Urinary bladder (tissue), 3 donors: ENCODE measurements at regions not wholly inside any gene's neighbourhood (a gene's known extent, or its start where the extent isn't known, plus 50 kb on each side); places are given as distances from the start of the nearest gene placed in this dataset.
"Not testable (repeated sequence)": the region's sequence is repeated elsewhere in the genome, so short reads cannot be mapped to it uniquely, and the experiment has no call there.

Source experiments
- DNase-seq: peaks from one replicate; pipeline ENCODE4 v3.0.0-alpha.2; 2015; ENCODE audit errors: extremely low spot score
- H3K27ac ChIP-seq: one replicate; pipeline ENCODE4 v1.5.1; 2013; ENCODE audit warnings: low read depth, mild to moderate bottlenecking, moderate library complexity
- H3K36me3 ChIP-seq: one replicate; pipeline ENCODE4 v1.6.1; 2013; ENCODE audit warnings: mild to moderate bottlenecking, moderate library complexity; ENCODE audit not compliant: insufficient read depth
- H3K4me1 ChIP-seq: one replicate; pipeline ENCODE4 v1.6.1; 2013; ENCODE audit warnings: mild to moderate bottlenecking, moderate library complexity; ENCODE audit not compliant: insufficient read depth
- H3K4me3 ChIP-seq: one replicate; pipeline ENCODE4 v1.5.1; 2013; ENCODE audit warnings: low read depth, low read length
- WGBS: extraction: QIAGEN DNeasy Blood & Tissue Kit; methylation state at CpG from one replicate; pipeline ENCODE4 v1.1.7; 2013; 5-methylcytosine and 5-hydroxymethylcytosine counted together
- donor health status: healthy with polysubstance abuse.
- donor health status: healthy.

- Histone ChIP-seq H3K4me1 (no peaks in the 10 kb centered on the region), H3K4me3 (no peak overlapping the region), H3K36me3 (no peaks in the 10 kb centered on the region), H3K27ac (no peak overlapping the region)
- WGBS = 91% methylated on average over 3 of the region's 3 CpGs
- no peak for DNase-seq
Observed at GRCh38 chr5:82487131-82487530, 209.0 kb upstream of the RPS23 start.

GRCh38 chr5:82480331-82480730 is 202.2 kb upstream of the RPS23 start:
- no peak overlapping the region for H3K27ac ChIP-seq
- no peaks in the 10 kb centered on the region for H3K4me1 ChIP-seq
- DNase-seq = no peak
- no peaks in the 10 kb centered on the region for H3K36me3 ChIP-seq
- 87% methylated on average over 4 of the region's 4 CpGs for WGBS
- no peak overlapping the region for H3K4me3 ChIP-seq

- Histone ChIP-seq H3K27ac (no peak overlapping the region), H3K4me3 (no peak overlapping the region), H3K36me3 (no peaks in the 10 kb centered on the region), H3K4me1 (no peaks in the 10 kb centered on the region)
- DNase-seq = no peak
- 71% methylated on average over 1 of the region's 1 CpG for WGBS
Observed at GRCh38 chr5:82476155-82476554, 198.0 kb upstream of the RPS23 start.

GRCh38 chr5:82473262-82473661 is 195.1 kb upstream of the RPS23 start:
- H3K36me3 ChIP-seq = no peaks in the 10 kb centered on the region
- no peak overlapping the region for H3K4me3 ChIP-seq
- no peaks in the 10 kb centered on the region for H3K4me1 ChIP-seq
- no peak overlapping the region for H3K27ac ChIP-seq
- DNase-seq = no peak

GRCh38 chr5:82470185-82470994 is 192.2 kb upstream of the RPS23 start:
- WGBS = 81% methylated on average over 6 of the region's 6 CpGs
- H3K27ac ChIP-seq = no peak overlapping the region
- H3K4me3 ChIP-seq = no peak overlapping the region
- H3K4me1 ChIP-seq = no peaks in the 10 kb centered on the region
- no peaks in the 10 kb centered on the region for H3K36me3 ChIP-seq
- DNase-seq = no peak

GRCh38 chr5:82466986-82467561 is 188.9 kb upstream of the RPS23 start:
- H3K4me3 ChIP-seq = no peak overlapping the region
- peak; percentile 32 for DNase-seq
- H3K36me3 ChIP-seq = no peaks in the 10 kb centered on the region
- H3K4me1 ChIP-seq = no peaks in the 10 kb centered on the region
- H3K27ac ChIP-seq = no peak overlapping the region
- 64% methylated on average over 6 of the region's 6 CpGs for WGBS

GRCh38 chr5:82465235-82465634 is 187.1 kb upstream of the RPS23 start:
- Histone ChIP-seq H3K4me1 (no peaks in the 10 kb centered on the region), H3K4me3 (no peak overlapping the region), H3K27ac (no peak overlapping the region), H3K36me3 (no peaks in the 10 kb centered on the region)
- WGBS = 95% methylated on average over 3 of the region's 3 CpGs
- DNase-seq = no peak

GRCh38 chr5:82459626-82460025 is 181.5 kb upstream of the RPS23 start:
- no peak for DNase-seq
- Histone ChIP-seq H3K36me3 (no peaks in the 10 kb centered on the region), H3K4me1 (no peaks in the 10 kb centered on the region), H3K4me3 (no peak overlapping the region), H3K27ac (no peak overlapping the region)
- 98% methylated on average over 6 of the region's 6 CpGs for WGBS

- WGBS = 92% methylated on average over 4 of the region's 4 CpGs
- H3K4me3 ChIP-seq, H3K27ac ChIP-seq, H3K36me3 ChIP-seq, H3K4me1 ChIP-seq, DNase-seq: not testable (repeated sequence)
Observed at GRCh38 chr5:82455317-82455716, 177.2 kb upstream of the RPS23 start.

GRCh38 chr5:82448374-82448773 is 170.2 kb upstream of the RPS23 start:
- WGBS = 48% methylated on average over 2 of the region's 2 CpGs
- H3K27ac ChIP-seq = no peak overlapping the region

GRCh38 chr5:82447913-82448312 is 169.8 kb upstream of the RPS23 start:
- Histone ChIP-seq H3K4me3 (no peak overlapping the region), H3K4me1 (no peaks in the 10 kb centered on the region), H3K36me3 (no peaks in the 10 kb centered on the region), H3K27ac (no peak overlapping the region)
- WGBS = 89% methylated on average over 7 of the region's 7 CpGs
- DNase-seq = no peak

More at GRCh38 chr5:82448374-82448773, 170.2 kb upstream of the RPS23 start:
- no peak for DNase-seq
- Histone ChIP-seq H3K4me3 (no peak overlapping the region), H3K36me3 (no peaks in the 10 kb centered on the region), H3K4me1 (no peaks in the 10 kb centered on the region)

- no peak overlapping the region for H3K4me3 ChIP-seq
- no peak for DNase-seq
- H3K27ac ChIP-seq = no peak overlapping the region
- no peaks in the 10 kb centered on the region for H3K4me1 ChIP-seq
- no peaks in the 10 kb centered on the region for H3K36me3 ChIP-seq
Observed at GRCh38 chr5:82446809-82447208, 168.7 kb upstream of the RPS23 start.

- 72% methylated on average over 3 of the region's 3 CpGs for WGBS
- Histone ChIP-seq H3K27ac (no peak overlapping the region), H3K36me3 (no peaks in the 10 kb centered on the region), H3K4me1 (no peaks in the 10 kb centered on the region), H3K4me3 (no peak overlapping the region)
- DNase-seq = no peak
Observed at GRCh38 chr5:82445726-82446335, 167.7 kb upstream of the RPS23 start.

- Histone ChIP-seq H3K27ac (no peak overlapping the region), H3K4me1 (no peaks in the 10 kb centered on the region), H3K36me3 (no peaks in the 10 kb centered on the region), H3K4me3 (no peak overlapping the region)
- WGBS = 74% methylated on average over 4 of the region's 4 CpGs
- DNase-seq = no peak
Observed at GRCh38 chr5:82439750-82440445, 161.7 kb upstream of the RPS23 start.
